ENCODE measurements at regions not wholly inside any gene's neighbourhood (a gene's known extent, or its start where the extent isn't known, plus 50 kb on each side); places are given as distances from the start of the nearest gene placed in this dataset.
"Not testable (repeated sequence)": the region's sequence is repeated elsewhere in the genome, so short reads cannot be mapped to it uniquely, and the experiment has no call there.

GRCh38 chr16:29284723-29285122 lies 121.8 kb downstream of the NPIPB11 start:
- TF ChIP-seq CTCF (conservative IDR thresholded peaks at IDR 0.05; ENCODE audit: low read length); EZH2phosphoT487 (IDR thresholded peaks at IDR 0.05; ENCODE audit: borderline replicate concordance, low read depth, low read length): not testable (repeated sequence)
